ENCODE measurements at regions not wholly inside any gene's neighbourhood (a gene's known extent, or its start where the extent isn't known, plus 50 kb on each side); places are given as distances from the start of the nearest gene placed in this dataset.

DNA sequence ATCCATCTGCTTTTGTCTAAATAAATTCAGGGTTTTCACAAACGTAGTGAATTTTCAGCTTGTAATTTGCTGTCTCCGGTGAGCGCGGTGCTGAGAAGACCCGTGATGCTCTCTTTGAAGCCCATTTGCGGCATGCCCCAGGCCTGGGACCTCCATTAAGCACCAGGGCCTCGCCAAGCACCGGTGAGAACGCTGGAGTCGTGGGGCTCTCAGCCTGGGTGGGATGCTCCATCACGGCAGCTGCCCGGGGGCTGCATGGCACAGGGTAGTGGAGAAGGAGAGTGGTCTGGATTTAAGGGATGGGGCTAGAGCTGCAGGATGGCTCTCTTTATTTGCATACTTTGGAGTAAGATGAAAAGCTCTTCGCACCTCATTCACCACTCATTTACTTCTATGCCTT is 248.7 kb downstream of the ABCC12 start (continued):
- TF ChIP-seq, protein P1, sequence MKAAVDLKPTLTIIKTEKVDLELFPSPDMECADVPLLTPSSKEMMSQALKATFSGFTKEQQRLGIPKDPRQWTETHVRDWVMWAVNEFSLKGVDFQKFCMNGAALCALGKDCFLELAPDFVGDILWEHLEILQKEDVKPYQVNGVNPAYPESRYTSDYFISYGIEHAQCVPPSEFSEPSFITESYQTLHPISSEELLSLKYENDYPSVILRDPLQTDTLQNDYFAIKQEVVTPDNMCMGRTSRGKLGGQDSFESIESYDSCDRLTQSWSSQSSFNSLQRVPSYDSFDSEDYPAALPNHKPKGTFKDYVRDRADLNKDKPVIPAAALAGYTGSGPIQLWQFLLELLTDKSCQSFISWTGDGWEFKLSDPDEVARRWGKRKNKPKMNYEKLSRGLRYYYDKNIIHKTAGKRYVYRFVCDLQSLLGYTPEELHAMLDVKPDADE (IDR thresholded peaks at IDR 0.05), result no peak
- TF ChIP-seq POLR2AphosphoS5 (IDR thresholded peaks at IDR 0.05; ENCODE audit: low read depth) (no peak), EZH2phosphoT487 (IDR thresholded peaks at IDR 0.05; ENCODE audit: unreplicated experiment) (no peak), JUNB (IDR thresholded peaks at IDR 0.05; ENCODE audit: unreplicated experiment) (no peak), EZH2 (IDR thresholded peaks at IDR 0.05; ENCODE audit: low read depth, unreplicated experiment) (no peak), ZNF114 (CRISPR knock-in tag; IDR thresholded peaks at IDR 0.05) (no peak)

DNA sequence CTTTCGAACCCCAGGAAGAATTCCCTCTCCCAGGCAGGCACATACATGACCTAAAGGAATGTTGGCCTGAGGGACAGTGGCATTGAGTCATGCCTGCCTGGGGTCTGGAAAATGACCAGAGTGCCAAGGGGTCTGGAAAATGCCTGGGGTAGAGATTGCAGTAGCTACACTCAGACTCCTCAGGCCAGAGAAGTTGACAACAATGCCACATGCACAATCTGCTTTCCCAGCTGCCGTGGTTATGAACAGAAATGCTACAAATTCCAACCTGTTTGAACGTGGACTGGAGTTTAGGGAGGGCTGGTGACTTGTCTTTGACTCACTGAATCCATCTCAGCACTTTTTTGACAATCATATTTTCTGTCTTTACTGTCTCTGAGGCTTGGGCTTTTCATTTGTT is 250.0 kb downstream of the ABCC12 start:
- no peak overlapping the region for H3K4me3 Mint-ChIP-seq
- no peak overlapping the region for H3K4me3 ChIP-seq
- H3K4me1 Mint-ChIP-seq, result peaks cover 11% of the 10 kb centered on the region; the same call in 2 of the 3 replicates
- no peaks in the 10 kb centered on the region for H3F3A ChIP-seq (replicated peaks; ENCODE audit: low read depth)
- H3K27ac Mint-ChIP-seq, result no peak overlapping the region
- H3K79me2 ChIP-seq (replicated peaks; ENCODE audit: insufficient read depth), result no peaks in the 10 kb centered on the region
- no peaks in the 10 kb centered on the region for H3K9me2 ChIP-seq (ENCODE audit: insufficient read depth)
- H3K27ac ChIP-seq (ENCODE audit: low read depth), result no peak overlapping the region
- TF ChIP-seq EZH2 (IDR thresholded peaks at IDR 0.05; ENCODE audit: low read depth, unreplicated experiment) (no peak), ZNF114 (CRISPR knock-in tag; IDR thresholded peaks at IDR 0.05) (no peak), NANOG (IDR thresholded peaks at IDR 0.05; ENCODE audit: borderline replicate concordance) (no peak), REST (IDR thresholded peaks at IDR 0.05; ENCODE audit: unreplicated experiment) (no peak), CREB1 (CRISPR knock-in tag; IDR thresholded peaks at IDR 0.05; ENCODE audit: low read depth) (no peak)
- 0 out of 2 replicates have a peak, but pooled peaks cover 6% of the 10 kb centered on the region for H3K4me1 ChIP-seq (ENCODE audit: insufficient read depth)
- H4K20me1 ChIP-seq (replicated peaks; ENCODE audit: insufficient read depth), result no peaks in the 10 kb centered on the region
- H3K36me3 ChIP-seq (ENCODE audit: insufficient read depth), result no peaks in the 10 kb centered on the region
- H3K9me3 Mint-ChIP-seq, result peaks cover 21% of the 10 kb centered on the region
- H3K27me3 Mint-ChIP-seq (ENCODE audit: insufficient read depth, low read depth, poor library complexity), result peaks cover 7% of the 10 kb centered on the region
- H3K36me3 Mint-ChIP-seq (ENCODE audit: low read depth), result no peaks in the 10 kb centered on the region
- ATAC-seq (no peak), DNase-seq (ENCODE audit: low spot score) (no peak)
- H2AFZ ChIP-seq, result no peak overlapping the region
- no peak overlapping the region for H3K4me2 ChIP-seq
- no peaks in the 10 kb centered on the region for H3K27me3 ChIP-seq (ENCODE audit: insufficient read depth)

DNA sequence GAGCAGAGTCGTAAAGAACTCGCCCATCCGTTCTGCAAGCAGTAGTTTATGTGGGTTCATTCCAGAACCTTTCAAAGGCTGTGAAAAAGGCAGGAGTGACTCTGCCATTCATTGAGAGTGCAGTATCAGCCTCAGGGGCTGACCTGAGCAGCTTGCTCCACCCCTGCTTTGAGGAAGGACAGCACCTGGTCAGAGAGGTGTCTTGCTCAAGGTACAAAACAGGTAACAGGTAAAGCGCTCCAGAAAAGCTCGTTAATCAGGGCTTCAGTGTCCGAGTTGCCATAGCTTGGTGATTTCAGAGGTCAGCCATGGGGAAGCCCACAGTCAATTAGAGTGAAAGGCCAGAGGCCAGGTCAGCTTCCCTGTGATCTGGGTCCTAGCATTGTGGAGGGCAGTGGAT is 251.1 kb downstream of the ABCC12 start:
- peaks cover 11% of the 10 kb centered on the region for H3K9me3 Mint-ChIP-seq
- TF ChIP-seq CREB1 (CRISPR knock-in tag; IDR thresholded peaks at IDR 0.05; ENCODE audit: low read depth), result no peak
- TF ChIP-seq, protein P1 (IDR thresholded peaks at IDR 0.05), result no peak
- TF ChIP-seq JUNB (IDR thresholded peaks at IDR 0.05; ENCODE audit: unreplicated experiment), result no peak
- TF ChIP-seq POLR2AphosphoS5 (IDR thresholded peaks at IDR 0.05; ENCODE audit: low read depth), result no peak
- TF ChIP-seq REST (IDR thresholded peaks at IDR 0.05; ENCODE audit: unreplicated experiment), result no peak
- no peak for TF ChIP-seq EZH2phosphoT487 (IDR thresholded peaks at IDR 0.05; ENCODE audit: unreplicated experiment)

More for the DNA sequence above, 251.1 kb downstream of the ABCC12 start:
- Histone ChIP-seq H3K4me2 (no peak overlapping the region), H3K4me1 (ENCODE audit: insufficient read depth) (0 out of 2 replicates have a peak, but pooled peaks cover 6% of the 10 kb centered on the region), H2AFZ (peak overlapping the region; percentile 95; the same call in 1 of the 2 replicates), H3K4me3 (no peak overlapping the region), H3K27ac (ENCODE audit: low read depth) (no peak overlapping the region), H3F3A (replicated peaks; ENCODE audit: low read depth) (no peaks in the 10 kb centered on the region), H3K79me2 (replicated peaks; ENCODE audit: insufficient read depth) (no peaks in the 10 kb centered on the region), H4K20me1 (replicated peaks; ENCODE audit: insufficient read depth) (no peaks in the 10 kb centered on the region), H3K36me3 (ENCODE audit: insufficient read depth) (no peaks in the 10 kb centered on the region), H3K27me3 (ENCODE audit: insufficient read depth) (no peaks in the 10 kb centered on the region), H3K9me2 (ENCODE audit: insufficient read depth) (no peaks in the 10 kb centered on the region)
- no peak overlapping the region for H3K4me3 Mint-ChIP-seq
- peaks cover 7% of the 10 kb centered on the region for H3K27me3 Mint-ChIP-seq (ENCODE audit: insufficient read depth, low read depth, poor library complexity)
- no peak for DNase-seq (ENCODE audit: low spot score)
- peak; percentile 32; the same call in 1 of the 3 replicates for ATAC-seq
- peaks cover 11% of the 10 kb centered on the region; the same call in 2 of the 3 replicates for H3K4me1 Mint-ChIP-seq
- H3K27ac Mint-ChIP-seq, result peak overlapping the region; percentile 67; the same call in 1 of the 2 replicates
- H3K36me3 Mint-ChIP-seq (ENCODE audit: low read depth), result no peaks in the 10 kb centered on the region
